ENCODE measurements at regions not wholly inside any gene's neighbourhood (a gene's known extent, or its start where the extent isn't known, plus 50 kb on each side); places are given as distances from the start of the nearest gene placed in this dataset.
A peak's percentile ranks its signal among the peaks of the same experiment; 100 is the strongest.
"Not testable (repeated sequence)": the region's sequence is repeated elsewhere in the genome, so short reads cannot be mapped to it uniquely, and the experiment has no call there.

GRCh38 chr6:14388371-14388770 is 270.8 kb downstream of the CD83 start:
- Histone ChIP-seq H3K36me3 (ENCODE audit: insufficient read depth, low read length) (no peaks in the 10 kb centered on the region), H3K27ac (ENCODE audit: low read depth, low read length) (no peak overlapping the region), H3K4me1 (ENCODE audit: insufficient read depth, low read length) (peaks cover 28% of the 10 kb centered on the region), H3K4me3 (ENCODE audit: low read length) (no peak overlapping the region), H3K9me3 (ENCODE audit: insufficient read depth, low read depth, low read length) (no peaks in the 10 kb centered on the region), H3K27me3 (ENCODE audit: insufficient read depth, low read length) (no peaks in the 10 kb centered on the region), H3K9ac (ENCODE audit: low read depth, low read length) (no peak overlapping the region)
- 96% methylated on average over 2 of the region's 2 CpGs for WGBS

- H3K4me1 ChIP-seq (ENCODE audit: insufficient read depth, low read length), result peaks cover 14% of the 10 kb centered on the region
- not testable (repeated sequence) for H3K9me3 ChIP-seq (ENCODE audit: insufficient read depth, low read depth, low read length); H3K36me3 ChIP-seq (ENCODE audit: insufficient read depth, low read length); H3K9ac ChIP-seq (ENCODE audit: low read depth, low read length); H3K27me3 ChIP-seq (ENCODE audit: insufficient read depth, low read length); H3K27ac ChIP-seq (ENCODE audit: low read depth, low read length); H3K4me3 ChIP-seq (ENCODE audit: low read length)
- WGBS, result 93% methylated on average over 2 of the region's 2 CpGs
These were observed 272.2 kb downstream of the CD83 start for GRCh38 chr6:14389776-14390175.

- Histone ChIP-seq H3K4me1 (ENCODE audit: insufficient read depth, low read length) (peaks cover 11% of the 10 kb centered on the region), H3K36me3 (ENCODE audit: insufficient read depth, low read length) (no peaks in the 10 kb centered on the region), H3K9ac (ENCODE audit: low read depth, low read length) (no peak overlapping the region), H3K27me3 (ENCODE audit: insufficient read depth, low read length) (no peaks in the 10 kb centered on the region), H3K9me3 (ENCODE audit: insufficient read depth, low read depth, low read length) (no peaks in the 10 kb centered on the region), H3K27ac (ENCODE audit: low read depth, low read length) (no peak overlapping the region), H3K4me3 (ENCODE audit: low read length) (no peak overlapping the region)
- WGBS, result 91% methylated on average over 2 of the region's 2 CpGs
These were observed 273.2 kb downstream of the CD83 start for GRCh38 chr6:14390805-14391204.

GRCh38 chr6:14393910-14394309 is 276.3 kb downstream of the CD83 start:
- no peaks in the 10 kb centered on the region for H3K36me3 ChIP-seq (ENCODE audit: insufficient read depth, low read length)
- H3K4me1 ChIP-seq (ENCODE audit: insufficient read depth, low read length), result peaks cover 4% of the 10 kb centered on the region
- H3K4me3 ChIP-seq (ENCODE audit: low read length), result no peak overlapping the region
- no peak overlapping the region for H3K9ac ChIP-seq (ENCODE audit: low read depth, low read length)
- no peaks in the 10 kb centered on the region for H3K27me3 ChIP-seq (ENCODE audit: insufficient read depth, low read length)
- H3K9me3 ChIP-seq (ENCODE audit: insufficient read depth, low read depth, low read length), result peaks cover 5% of the 10 kb centered on the region
- H3K27ac ChIP-seq (ENCODE audit: low read depth, low read length), result no peak overlapping the region
- WGBS, result 83% methylated on average over 4 of the region's 4 CpGs

GRCh38 chr6:14396392-14396791 is 278.8 kb downstream of the CD83 start:
- 97% methylated on average over 4 of the region's 4 CpGs for WGBS
- Histone ChIP-seq H3K27me3 (ENCODE audit: insufficient read depth, low read length) (no peaks in the 10 kb centered on the region), H3K27ac (ENCODE audit: low read depth, low read length) (no peak overlapping the region), H3K36me3 (ENCODE audit: insufficient read depth, low read length) (no peaks in the 10 kb centered on the region), H3K4me1 (ENCODE audit: insufficient read depth, low read length) (no peaks in the 10 kb centered on the region; the same call in 1 of the 2 replicates), H3K9me3 (ENCODE audit: insufficient read depth, low read depth, low read length) (peaks cover 29% of the 10 kb centered on the region), H3K9ac (ENCODE audit: low read depth, low read length) (no peak overlapping the region), H3K4me3 (ENCODE audit: low read length) (no peak overlapping the region)

GRCh38 chr6:14396826-14397517 is 279.4 kb downstream of the CD83 start:
- Histone ChIP-seq H3K27me3 (ENCODE audit: insufficient read depth, low read length) (no peaks in the 10 kb centered on the region), H3K4me3 (ENCODE audit: low read length) (no peak overlapping the region), H3K36me3 (ENCODE audit: insufficient read depth, low read length) (no peaks in the 10 kb centered on the region), H3K27ac (ENCODE audit: low read depth, low read length) (no peak overlapping the region), H3K9ac (ENCODE audit: low read depth, low read length) (no peak overlapping the region), H3K4me1 (ENCODE audit: insufficient read depth, low read length) (no peaks in the 10 kb centered on the region; the same call in 1 of the 2 replicates), H3K9me3 (ENCODE audit: insufficient read depth, low read depth, low read length) (peaks cover 35% of the 10 kb centered on the region)
- WGBS, result 88% methylated on average over 11 of the region's 12 CpGs

- Histone ChIP-seq H3K9ac (ENCODE audit: low read depth, low read length) (no peak overlapping the region), H3K4me3 (ENCODE audit: low read length) (no peak overlapping the region), H3K27me3 (ENCODE audit: insufficient read depth, low read length) (no peaks in the 10 kb centered on the region), H3K36me3 (ENCODE audit: insufficient read depth, low read length) (no peaks in the 10 kb centered on the region), H3K9me3 (ENCODE audit: insufficient read depth, low read depth, low read length) (peaks cover 38% of the 10 kb centered on the region), H3K4me1 (ENCODE audit: insufficient read depth, low read length) (no peaks in the 10 kb centered on the region; the same call in 1 of the 2 replicates), H3K27ac (ENCODE audit: low read depth, low read length) (no peak overlapping the region)
- WGBS, result 98% methylated on average over 6 of the region's 6 CpGs
These were observed 279.9 kb downstream of the CD83 start for GRCh38 chr6:14397518-14397901.

GRCh38 chr6:14398953-14399352 is 281.4 kb downstream of the CD83 start:
- Histone ChIP-seq H3K4me1 (ENCODE audit: insufficient read depth, low read length) (no peaks in the 10 kb centered on the region; the same call in 1 of the 2 replicates), H3K9me3 (ENCODE audit: insufficient read depth, low read depth, low read length) (peaks cover 42% of the 10 kb centered on the region), H3K9ac (ENCODE audit: low read depth, low read length) (no peak overlapping the region), H3K27me3 (ENCODE audit: insufficient read depth, low read length) (no peaks in the 10 kb centered on the region), H3K36me3 (ENCODE audit: insufficient read depth, low read length) (no peaks in the 10 kb centered on the region), H3K27ac (ENCODE audit: low read depth, low read length) (no peak overlapping the region), H3K4me3 (ENCODE audit: low read length) (no peak overlapping the region)
- WGBS, result 93% methylated on average over 2 of the region's 2 CpGs

- Histone ChIP-seq H3K9me3 (ENCODE audit: insufficient read depth, low read depth, low read length) (peaks cover 42% of the 10 kb centered on the region), H3K27ac (ENCODE audit: low read depth, low read length) (no peak overlapping the region), H3K4me3 (ENCODE audit: low read length) (no peak overlapping the region), H3K27me3 (ENCODE audit: insufficient read depth, low read length) (no peaks in the 10 kb centered on the region), H3K4me1 (ENCODE audit: insufficient read depth, low read length) (no peaks in the 10 kb centered on the region; the same call in 1 of the 2 replicates), H3K36me3 (ENCODE audit: insufficient read depth, low read length) (no peaks in the 10 kb centered on the region), H3K9ac (ENCODE audit: low read depth, low read length) (no peak overlapping the region)
- 93% methylated on average over 5 of the region's 5 CpGs for WGBS
These were observed 282.1 kb downstream of the CD83 start for GRCh38 chr6:14399635-14400034.

- no peaks in the 10 kb centered on the region for H3K27me3 ChIP-seq (ENCODE audit: insufficient read depth, low read length)
- H3K9ac ChIP-seq (ENCODE audit: low read depth, low read length), result no peak overlapping the region
- H3K4me1 ChIP-seq (ENCODE audit: insufficient read depth, low read length), result no peaks in the 10 kb centered on the region; the same call in 1 of the 2 replicates
- no peak overlapping the region for H3K4me3 ChIP-seq (ENCODE audit: low read length)
- H3K9me3 ChIP-seq (ENCODE audit: insufficient read depth, low read depth, low read length), result peaks cover 42% of the 10 kb centered on the region
- H3K36me3 ChIP-seq (ENCODE audit: insufficient read depth, low read length), result no peaks in the 10 kb centered on the region
- no peak overlapping the region for H3K27ac ChIP-seq (ENCODE audit: low read depth, low read length)
- 95% methylated on average over 5 of the region's 5 CpGs for WGBS
These were observed 283.7 kb downstream of the CD83 start for GRCh38 chr6:14401246-14401645.

- H3K27ac ChIP-seq (ENCODE audit: low read depth, low read length), result 0 out of 2 replicates have a peak overlapping the region, but pooled peaks have one; percentile 36
- no peaks in the 10 kb centered on the region for H3K36me3 ChIP-seq (ENCODE audit: insufficient read depth, low read length)
- 61% methylated on average over 7 of the region's 9 CpGs for WGBS
- peaks cover 9% of the 10 kb centered on the region for H3K9me3 ChIP-seq (ENCODE audit: insufficient read depth, low read depth, low read length)
- no peak overlapping the region for H3K4me3 ChIP-seq (ENCODE audit: low read length)
- H3K9ac ChIP-seq (ENCODE audit: low read depth, low read length), result no peak overlapping the region
- H3K4me1 ChIP-seq (ENCODE audit: insufficient read depth, low read length), result peaks cover 14% of the 10 kb centered on the region
- H3K27me3 ChIP-seq (ENCODE audit: insufficient read depth, low read length), result no peaks in the 10 kb centered on the region
These were observed 289.2 kb downstream of the CD83 start for GRCh38 chr6:14406614-14407331.
